ENCODE measurements at regions not wholly inside any gene's neighbourhood (a gene's known extent, or its start where the extent isn't known, plus 50 kb on each side); places are given as distances from the start of the nearest gene placed in this dataset.

DNA sequence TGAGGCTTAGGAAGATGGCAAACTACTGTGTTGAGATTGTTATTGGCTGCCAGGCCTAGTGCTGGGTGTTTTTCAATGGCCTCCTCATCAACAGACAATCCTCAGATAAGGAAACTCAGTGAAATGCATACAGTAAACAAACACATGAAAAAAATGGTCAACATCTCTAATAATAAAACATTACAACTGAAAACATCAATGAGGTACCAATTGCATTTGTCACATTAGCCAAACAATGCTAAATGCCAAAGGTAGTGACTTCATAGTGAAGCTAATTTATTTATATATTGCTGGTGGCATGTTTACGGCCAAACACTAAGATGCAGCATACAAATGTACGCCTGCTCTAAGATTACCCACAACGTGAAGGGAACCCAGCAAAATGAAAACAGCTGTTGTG, 224.0 kb upstream of the UBL3 start:
- H3K36me3 Mint-ChIP-seq: no peaks in the 10 kb centered on the region
- CTCF ChIA-PET: interaction anchor here (1.1 kb wide), 1 partner anchor 37 kb away, joined by 3 read pairs; no protein-coding TSS in a partner anchor
- TF ChIP-seq, protein P1, sequence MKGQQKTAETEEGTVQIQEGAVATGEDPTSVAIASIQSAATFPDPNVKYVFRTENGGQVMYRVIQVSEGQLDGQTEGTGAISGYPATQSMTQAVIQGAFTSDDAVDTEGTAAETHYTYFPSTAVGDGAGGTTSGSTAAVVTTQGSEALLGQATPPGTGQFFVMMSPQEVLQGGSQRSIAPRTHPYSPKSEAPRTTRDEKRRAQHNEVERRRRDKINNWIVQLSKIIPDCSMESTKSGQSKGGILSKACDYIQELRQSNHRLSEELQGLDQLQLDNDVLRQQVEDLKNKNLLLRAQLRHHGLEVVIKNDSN (CRISPR knock-in tag; IDR thresholded peaks at IDR 0.05): no peak
- peaks cover 31% of the 10 kb centered on the region for H3K4me1 Mint-ChIP-seq
- H3K9me3 Mint-ChIP-seq: peaks cover 19% of the 10 kb centered on the region; the same call in 1 of the 2 replicates
- no peak overlapping the region for H3K4me3 Mint-ChIP-seq
- ATAC-seq (no peak), DNase-seq (ENCODE audit: low spot score) (no peak)
- POLR2A ChIA-PET: no interaction called here
- no peaks in the 10 kb centered on the region; the same call in 1 of the 2 replicates for H3K27me3 Mint-ChIP-seq (ENCODE audit: low read depth)
- no peak overlapping the region for H3K27ac Mint-ChIP-seq

DNA sequence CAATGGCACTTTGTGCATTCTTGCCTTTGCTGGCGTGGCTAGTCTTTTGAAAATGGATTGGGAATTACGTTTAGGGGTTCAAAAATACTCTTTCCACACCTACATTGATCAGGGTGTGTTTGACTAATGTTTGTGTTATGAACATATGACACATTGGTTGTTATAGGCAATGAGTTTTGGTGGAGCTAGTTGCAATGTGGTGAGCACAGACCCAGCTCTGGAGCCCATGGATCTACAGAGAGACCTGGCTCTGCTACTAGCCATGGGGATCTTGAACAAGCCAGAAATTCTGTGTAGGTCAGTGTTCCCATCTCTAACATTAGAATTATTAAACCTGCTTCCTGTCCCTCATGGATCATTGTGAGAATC, 222.4 kb upstream of the UBL3 start:
- Mint-ChIP-seq H3K27me3 (ENCODE audit: low read depth) (no peaks in the 10 kb centered on the region; the same call in 1 of the 2 replicates), H3K27ac (no peak overlapping the region), H3K9me3 (peaks cover 19% of the 10 kb centered on the region; the same call in 1 of the 2 replicates), H3K4me1 (peaks cover 26% of the 10 kb centered on the region), H3K36me3 (no peaks in the 10 kb centered on the region), H3K4me3 (no peak overlapping the region)
- ChIA-PET CTCF (no interaction called here), POLR2A (no interaction called here)
- DNase-seq (ENCODE audit: low spot score) (no peak), ATAC-seq (no peak)
- TF ChIP-seq, protein P2, sequence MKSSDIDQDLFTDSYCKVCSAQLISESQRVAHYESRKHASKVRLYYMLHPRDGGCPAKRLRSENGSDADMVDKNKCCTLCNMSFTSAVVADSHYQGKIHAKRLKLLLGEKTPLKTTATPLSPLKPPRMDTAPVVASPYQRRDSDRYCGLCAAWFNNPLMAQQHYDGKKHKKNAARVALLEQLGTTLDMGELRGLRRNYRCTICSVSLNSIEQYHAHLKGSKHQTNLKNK (CRISPR knock-in tag; IDR thresholded peaks at IDR 0.05): no peak
- no peak for TF ChIP-seq SMAD4 (CRISPR knock-in tag; IDR thresholded peaks at IDR 0.05)
- TF ChIP-seq, protein P3, sequence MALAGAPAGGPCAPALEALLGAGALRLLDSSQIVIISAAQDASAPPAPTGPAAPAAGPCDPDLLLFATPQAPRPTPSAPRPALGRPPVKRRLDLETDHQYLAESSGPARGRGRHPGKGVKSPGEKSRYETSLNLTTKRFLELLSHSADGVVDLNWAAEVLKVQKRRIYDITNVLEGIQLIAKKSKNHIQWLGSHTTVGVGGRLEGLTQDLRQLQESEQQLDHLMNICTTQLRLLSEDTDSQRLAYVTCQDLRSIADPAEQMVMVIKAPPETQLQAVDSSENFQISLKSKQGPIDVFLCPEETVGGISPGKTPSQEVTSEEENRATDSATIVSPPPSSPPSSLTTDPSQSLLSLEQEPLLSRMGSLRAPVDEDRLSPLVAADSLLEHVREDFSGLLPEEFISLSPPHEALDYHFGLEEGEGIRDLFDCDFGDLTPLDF (CRISPR knock-in tag; IDR thresholded peaks at IDR 0.05): no peak
- TF ChIP-seq, protein P4, sequence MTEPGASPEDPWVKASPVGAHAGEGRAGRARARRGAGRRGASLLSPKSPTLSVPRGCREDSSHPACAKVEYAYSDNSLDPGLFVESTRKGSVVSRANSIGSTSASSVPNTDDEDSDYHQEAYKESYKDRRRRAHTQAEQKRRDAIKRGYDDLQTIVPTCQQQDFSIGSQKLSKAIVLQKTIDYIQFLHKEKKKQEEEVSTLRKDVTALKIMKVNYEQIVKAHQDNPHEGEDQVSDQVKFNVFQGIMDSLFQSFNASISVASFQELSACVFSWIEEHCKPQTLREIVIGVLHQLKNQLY (CRISPR knock-in tag; IDR thresholded peaks at IDR 0.05): no peak
- TF ChIP-seq, protein P5, sequence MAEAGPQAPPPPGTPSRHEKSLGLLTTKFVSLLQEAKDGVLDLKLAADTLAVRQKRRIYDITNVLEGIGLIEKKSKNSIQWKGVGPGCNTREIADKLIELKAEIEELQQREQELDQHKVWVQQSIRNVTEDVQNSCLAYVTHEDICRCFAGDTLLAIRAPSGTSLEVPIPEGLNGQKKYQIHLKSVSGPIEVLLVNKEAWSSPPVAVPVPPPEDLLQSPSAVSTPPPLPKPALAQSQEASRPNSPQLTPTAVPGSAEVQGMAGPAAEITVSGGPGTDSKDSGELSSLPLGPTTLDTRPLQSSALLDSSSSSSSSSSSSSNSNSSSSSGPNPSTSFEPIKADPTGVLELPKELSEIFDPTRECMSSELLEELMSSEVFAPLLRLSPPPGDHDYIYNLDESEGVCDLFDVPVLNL (CRISPR knock-in tag; IDR thresholded peaks at IDR 0.05; ENCODE audit: borderline replicate concordance, low read depth): no peak
- TF ChIP-seq, protein P6, sequence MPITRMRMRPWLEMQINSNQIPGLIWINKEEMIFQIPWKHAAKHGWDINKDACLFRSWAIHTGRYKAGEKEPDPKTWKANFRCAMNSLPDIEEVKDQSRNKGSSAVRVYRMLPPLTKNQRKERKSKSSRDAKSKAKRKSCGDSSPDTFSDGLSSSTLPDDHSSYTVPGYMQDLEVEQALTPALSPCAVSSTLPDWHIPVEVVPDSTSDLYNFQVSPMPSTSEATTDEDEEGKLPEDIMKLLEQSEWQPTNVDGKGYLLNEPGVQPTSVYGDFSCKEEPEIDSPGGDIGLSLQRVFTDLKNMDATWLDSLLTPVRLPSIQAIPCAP (CRISPR knock-in tag; IDR thresholded peaks at IDR 0.05): no peak
- TF ChIP-seq, protein P1 (CRISPR knock-in tag; IDR thresholded peaks at IDR 0.05): no peak
- TF ChIP-seq TEAD1 (CRISPR knock-in tag; IDR thresholded peaks at IDR 0.05): no peak
- no peak for TF ChIP-seq MYBL2 (CRISPR knock-in tag; IDR thresholded peaks at IDR 0.05)
- no peak for TF ChIP-seq ZNF138 (CRISPR knock-in tag; conservative IDR thresholded peaks at IDR 0.05)
- no peak for TF ChIP-seq RELA (CRISPR knock-in tag; IDR thresholded peaks at IDR 0.05; ENCODE audit: borderline replicate concordance)
- TF ChIP-seq HMGA2 (CRISPR knock-in tag; IDR thresholded peaks at IDR 0.05): no peak
- no peak for TF ChIP-seq NR1H2 (CRISPR knock-in tag; IDR thresholded peaks at IDR 0.05)
- no peak for TF ChIP-seq JAZF1 (CRISPR knock-in tag; IDR thresholded peaks at IDR 0.05)
- TF ChIP-seq GRHL2 (CRISPR knock-in tag; IDR thresholded peaks at IDR 0.05; ENCODE audit: insufficient replicate concordance, severe bottlenecking): no peak
